ENCODE measurements at regions not wholly inside any gene's neighbourhood (a gene's known extent, or its start where the extent isn't known, plus 50 kb on each side); places are given as distances from the start of the nearest gene placed in this dataset.

- peak; percentile 49 for DNase-seq (ENCODE audit: low read depth)
Measured at GRCh38 chr7:84490661-84491060, 296.1 kb upstream of the SEMA3A start.

DNA sequence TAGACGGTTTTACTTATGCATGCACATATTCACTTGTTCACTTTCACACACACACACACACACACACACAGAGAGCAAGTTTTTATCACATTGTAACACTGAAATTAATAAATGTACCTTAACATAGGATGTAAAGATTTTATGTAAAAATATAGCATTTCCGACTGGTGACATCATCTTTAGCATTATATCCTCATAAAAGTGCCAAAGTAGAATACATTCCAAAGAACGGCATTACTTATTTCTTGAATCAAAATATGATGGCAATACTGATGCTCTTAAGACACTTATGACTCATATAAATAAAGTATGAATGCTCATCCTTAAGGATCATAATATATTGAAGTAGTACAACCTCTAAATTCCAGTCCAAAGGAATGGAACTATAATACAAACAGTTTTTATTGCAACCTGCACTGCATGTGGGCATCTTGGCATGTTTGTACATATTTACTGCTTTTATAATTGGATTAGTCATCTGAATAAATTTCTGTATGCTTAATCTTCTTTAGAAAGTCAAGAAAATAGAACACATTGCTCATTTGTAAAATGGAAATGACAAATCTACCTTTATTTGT lies 290.0 kb upstream of the SEMA3A start:
- DNase-seq (ENCODE audit: low read depth), result no peak

DNA sequence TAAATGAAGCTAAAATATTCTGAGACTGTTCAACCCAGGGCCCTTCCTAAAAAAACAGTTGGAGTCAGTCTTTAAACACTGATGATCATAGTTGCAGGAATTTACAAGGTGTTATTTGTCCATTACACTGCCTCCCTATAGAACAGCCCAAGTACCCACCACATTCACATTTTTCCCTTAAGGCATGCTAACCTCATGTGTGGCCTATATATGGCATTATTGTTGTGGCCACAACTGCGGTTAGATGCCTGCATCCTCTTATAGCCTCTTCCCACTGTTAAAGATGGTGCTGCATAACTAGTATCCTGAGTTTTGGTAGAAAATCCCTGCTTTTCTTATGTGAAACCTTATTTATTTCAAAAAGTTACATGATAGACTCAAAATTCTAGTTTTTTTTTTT lies 287.9 kb upstream of the SEMA3A start:
- DNase-seq (ENCODE audit: low read depth), result no peak

DNA sequence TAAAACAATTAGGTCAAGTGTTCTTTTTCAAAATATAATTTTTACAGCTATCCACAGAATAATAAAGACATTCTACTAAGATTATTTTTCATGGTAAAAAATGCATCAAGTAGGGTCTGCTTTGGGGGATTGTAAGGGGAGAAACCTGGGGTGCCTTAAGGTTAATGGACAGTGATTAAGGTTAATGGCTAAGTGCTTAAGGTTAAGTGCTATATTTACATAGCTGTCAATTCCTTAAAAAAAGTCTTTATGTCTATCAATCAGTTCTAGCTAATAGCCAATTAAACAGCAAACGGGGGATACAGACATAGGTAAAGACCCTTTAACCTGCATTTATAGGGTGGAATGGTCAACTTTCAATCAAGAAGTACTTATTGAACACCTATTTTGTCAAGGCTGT lies 284.5 kb upstream of the SEMA3A start:
- DNase-seq (ENCODE audit: low read depth), result no peak

DNA sequence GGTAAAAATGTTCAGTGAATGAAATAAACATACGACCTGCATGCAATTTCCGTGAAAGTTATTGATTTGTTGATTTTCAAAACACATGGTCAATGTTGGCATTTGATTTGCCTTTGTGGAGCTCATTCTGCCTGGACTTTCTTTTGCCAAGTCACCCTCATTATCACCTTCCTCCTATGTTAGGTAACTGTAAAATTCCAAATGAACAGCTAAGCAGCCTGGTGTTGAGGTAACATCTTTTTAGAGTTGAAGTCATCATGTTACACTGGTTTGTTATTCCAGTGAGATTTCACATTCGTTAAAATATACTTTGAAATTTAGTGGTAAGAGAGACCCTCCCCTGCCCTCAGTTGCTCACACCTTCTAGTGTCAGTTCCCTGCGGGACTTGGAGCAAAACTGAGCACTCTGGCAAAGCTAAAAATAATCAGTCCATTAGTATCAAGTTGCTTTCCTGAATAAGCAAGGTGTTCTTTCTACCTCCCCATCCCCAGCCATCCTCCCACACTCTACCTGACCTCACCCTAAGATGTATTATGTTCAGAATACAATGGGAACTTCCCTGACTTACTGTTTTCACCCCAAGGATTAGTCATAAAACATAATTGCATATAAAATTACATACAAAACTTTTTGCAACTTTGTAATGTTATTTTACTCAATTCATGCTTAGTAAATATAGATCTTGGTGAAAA lies 283.3 kb upstream of the SEMA3A start:
- no peak for DNase-seq (ENCODE audit: low read depth)

DNA sequence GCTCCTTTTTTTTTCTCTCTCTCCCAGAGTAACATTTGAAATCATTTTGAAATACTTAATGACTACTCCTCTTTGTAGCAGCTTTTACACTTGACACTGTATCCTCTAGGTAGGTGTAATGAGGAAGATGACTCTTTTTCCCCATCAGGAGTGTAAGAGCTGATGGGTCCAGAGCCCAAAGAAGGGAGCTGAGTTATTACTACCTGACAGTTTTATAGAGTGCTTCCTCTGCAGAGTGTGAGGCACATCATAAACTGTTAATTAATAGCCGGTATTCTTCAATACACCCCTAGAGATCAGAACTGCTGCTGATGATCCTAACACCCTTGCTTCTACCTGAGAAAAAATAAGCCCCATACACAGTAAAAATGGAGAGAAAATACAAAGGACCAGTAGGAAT lies 279.8 kb upstream of the SEMA3A start:
- DNase-seq (ENCODE audit: low read depth), result no peak

GRCh38 chr7:84471576-84471975 lies 277.0 kb upstream of the SEMA3A start:
- DNase-seq (ENCODE audit: low read depth), result no peak

GRCh38 chr7:84469034-84469433 lies 274.4 kb upstream of the SEMA3A start:
- DNase-seq (ENCODE audit: low read depth), result peak; percentile 20

- no peak for DNase-seq (ENCODE audit: low read depth)
Measured at GRCh38 chr7:84462259-84462658, 267.7 kb upstream of the SEMA3A start.

DNA sequence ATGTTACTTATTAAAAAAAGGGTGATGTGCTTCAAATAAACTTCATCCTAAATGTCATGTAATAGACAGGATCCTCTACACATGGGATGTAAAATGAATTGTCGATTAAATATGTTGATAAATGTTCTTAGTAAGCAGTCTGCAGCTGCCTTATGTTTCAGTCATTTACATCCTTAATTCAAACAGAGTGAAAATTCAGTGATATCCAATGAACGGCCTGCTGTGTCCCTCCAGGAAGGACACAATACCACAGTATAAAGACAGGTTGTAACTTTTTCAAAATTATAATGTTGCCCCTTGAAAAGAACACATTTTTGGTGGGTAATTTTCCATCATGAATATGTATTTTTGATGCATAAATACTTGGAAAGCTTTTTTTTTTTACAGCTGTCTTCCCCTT lies 266.5 kb upstream of the SEMA3A start:
- DNase-seq (ENCODE audit: low read depth), result no peak

GRCh38 chr7:84455788-84456187 lies 261.2 kb upstream of the SEMA3A start:
- DNase-seq (ENCODE audit: low read depth), result peak; percentile 23

- no peak for DNase-seq (ENCODE audit: low read depth)
Measured at GRCh38 chr7:84454174-84454959, 259.8 kb upstream of the SEMA3A start.

GRCh38 chr7:84452618-84453017 lies 258.0 kb upstream of the SEMA3A start:
- no peak for DNase-seq (ENCODE audit: low read depth)

- no peak for DNase-seq (ENCODE audit: low read depth)
Measured at GRCh38 chr7:84450772-84451171, 256.2 kb upstream of the SEMA3A start.

DNA sequence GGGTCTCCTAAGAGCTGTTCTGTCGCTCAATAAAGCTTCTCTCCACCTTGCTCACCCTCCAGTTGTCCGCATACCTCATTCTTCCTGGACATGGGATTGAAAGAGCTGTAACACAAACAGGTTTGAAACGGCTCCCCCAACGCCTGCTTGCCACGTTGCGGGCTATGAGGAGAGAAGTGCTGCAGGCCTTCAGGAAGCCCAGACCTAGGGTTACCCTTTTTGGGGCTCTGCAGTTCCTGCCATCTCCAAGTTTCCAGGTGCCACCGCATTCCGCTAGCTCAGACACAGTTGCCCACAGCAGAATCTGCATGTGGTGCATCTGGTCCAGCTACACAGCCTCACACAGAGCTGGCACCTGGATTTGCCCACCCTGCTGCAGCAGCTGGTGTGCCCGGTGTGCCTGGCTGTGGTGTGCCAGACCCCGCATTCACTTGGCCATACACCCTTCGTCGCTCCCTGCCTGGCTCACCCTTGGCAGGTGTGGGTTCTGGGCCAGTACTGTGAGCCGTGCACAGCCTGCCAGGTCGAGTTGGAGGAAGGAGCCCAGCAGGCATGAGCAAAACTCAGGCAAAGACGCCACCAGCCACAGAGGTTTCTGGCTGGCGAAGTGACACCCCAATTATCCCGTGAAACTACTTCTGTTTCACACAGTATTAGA lies 253.2 kb upstream of the SEMA3A start:
- DNase-seq (ENCODE audit: low read depth), result no peak

GRCh38 chr7:84446991-84447480 lies 252.4 kb upstream of the SEMA3A start:
- DNase-seq (ENCODE audit: low read depth), result no peak

- no peak for DNase-seq (ENCODE audit: low read depth)
Measured at GRCh38 chr7:84425702-84426259, 231.2 kb upstream of the SEMA3A start.

DNA sequence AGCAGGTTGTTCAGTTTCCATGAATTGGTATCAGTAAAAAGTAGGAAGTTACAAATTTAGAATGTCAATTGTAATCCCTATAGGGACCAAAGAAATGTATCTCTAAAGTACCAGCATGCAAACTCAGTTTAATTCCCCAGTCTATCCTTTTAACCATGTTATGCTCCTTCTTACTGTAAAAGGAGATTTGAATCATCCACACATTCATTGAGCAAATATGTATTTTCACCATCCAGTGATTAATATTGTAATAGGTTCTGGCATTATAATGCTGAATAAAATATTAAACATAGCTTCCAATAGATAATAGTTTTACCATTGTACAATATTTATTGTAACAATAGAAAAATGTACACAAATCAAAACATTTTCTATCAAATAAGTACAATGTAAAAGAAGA lies 228.2 kb upstream of the SEMA3A start:
- peak; percentile 8 for DNase-seq (ENCODE audit: low read depth)

GRCh38 chr7:84412161-84412969 lies 217.8 kb upstream of the SEMA3A start:
- DNase-seq (ENCODE audit: low read depth), result peak; percentile 83

- no peak for DNase-seq (ENCODE audit: low read depth)
Measured at GRCh38 chr7:84399661-84400060, 205.1 kb upstream of the SEMA3A start.

DNA sequence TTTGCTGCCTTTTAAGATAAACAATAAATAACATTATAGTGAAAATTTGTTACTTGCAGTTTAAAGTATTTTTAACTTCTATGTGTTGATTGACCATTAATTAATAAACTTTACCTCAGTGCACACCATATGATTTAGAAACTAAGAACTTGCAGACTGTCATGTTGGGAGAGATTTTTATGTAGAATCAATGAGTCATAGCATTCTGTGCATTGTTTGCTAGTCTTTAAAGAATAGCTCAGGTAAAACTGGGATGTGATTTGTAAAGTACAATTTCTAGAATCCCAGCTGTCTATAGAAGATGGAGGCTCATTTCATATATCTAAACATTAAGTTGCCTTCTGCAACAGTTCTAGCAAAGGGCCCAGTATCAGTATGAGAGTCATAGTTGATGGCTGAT lies 199.6 kb upstream of the SEMA3A start:
- DNase-seq (ENCODE audit: low read depth), result no peak

Data from non-pigmented ciliary epithelial cell (primary cell).